ENCODE measurements at regions not wholly inside any gene's neighbourhood (a gene's known extent, or its start where the extent isn't known, plus 50 kb on each side); places are given as distances from the start of the nearest gene placed in this dataset.

DNA sequence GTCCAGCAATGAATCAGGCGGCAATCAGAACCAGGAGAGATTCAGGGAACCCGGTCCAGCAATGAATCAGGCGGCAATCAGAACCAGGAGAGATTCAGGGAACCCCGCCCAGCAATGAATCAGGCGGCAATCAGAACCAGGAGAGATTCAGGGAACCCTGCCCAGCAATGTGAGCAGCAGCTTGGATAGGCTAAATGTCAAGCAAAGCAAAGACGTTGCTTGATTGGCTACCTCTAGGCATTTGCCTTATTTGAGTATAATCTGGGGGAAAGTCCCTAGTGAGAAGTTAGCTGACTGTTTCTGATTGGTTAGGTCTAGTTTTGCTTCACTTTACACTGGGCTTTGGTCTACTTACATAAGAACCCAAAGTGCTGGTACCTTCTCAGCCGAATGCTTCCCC is 1212.2 kb upstream of the TENM3 start:
- TF ChIP-seq, protein P1, sequence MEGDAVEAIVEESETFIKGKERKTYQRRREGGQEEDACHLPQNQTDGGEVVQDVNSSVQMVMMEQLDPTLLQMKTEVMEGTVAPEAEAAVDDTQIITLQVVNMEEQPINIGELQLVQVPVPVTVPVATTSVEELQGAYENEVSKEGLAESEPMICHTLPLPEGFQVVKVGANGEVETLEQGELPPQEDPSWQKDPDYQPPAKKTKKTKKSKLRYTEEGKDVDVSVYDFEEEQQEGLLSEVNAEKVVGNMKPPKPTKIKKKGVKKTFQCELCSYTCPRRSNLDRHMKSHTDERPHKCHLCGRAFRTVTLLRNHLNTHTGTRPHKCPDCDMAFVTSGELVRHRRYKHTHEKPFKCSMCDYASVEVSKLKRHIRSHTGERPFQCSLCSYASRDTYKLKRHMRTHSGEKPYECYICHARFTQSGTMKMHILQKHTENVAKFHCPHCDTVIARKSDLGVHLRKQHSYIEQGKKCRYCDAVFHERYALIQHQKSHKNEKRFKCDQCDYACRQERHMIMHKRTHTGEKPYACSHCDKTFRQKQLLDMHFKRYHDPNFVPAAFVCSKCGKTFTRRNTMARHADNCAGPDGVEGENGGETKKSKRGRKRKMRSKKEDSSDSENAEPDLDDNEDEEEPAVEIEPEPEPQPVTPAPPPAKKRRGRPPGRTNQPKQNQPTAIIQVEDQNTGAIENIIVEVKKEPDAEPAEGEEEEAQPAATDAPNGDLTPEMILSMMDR (IDR thresholded peaks at IDR 0.05), result no peak
- TF ChIP-seq POLR2A (IDR thresholded peaks at IDR 0.05), result no peak
- Histone ChIP-seq H3K27ac (no peak overlapping the region), H3K4me3 (no peak overlapping the region), H3K4me1 (no peaks in the 10 kb centered on the region), H3K9me3 (no peaks in the 10 kb centered on the region), H3K27me3 (no peaks in the 10 kb centered on the region), H3K36me3 (ENCODE audit: low read depth, missing control alignments) (no peaks in the 10 kb centered on the region)
- intact Hi-C loops (cut with DNase I; ENCODE audit: low total_unique reads), result no loop called here
- 69 to 75% methylated on average over 7 of the region's 7 CpGs for WGBS, 2 donors
- no peak for DNase-seq

DNA sequence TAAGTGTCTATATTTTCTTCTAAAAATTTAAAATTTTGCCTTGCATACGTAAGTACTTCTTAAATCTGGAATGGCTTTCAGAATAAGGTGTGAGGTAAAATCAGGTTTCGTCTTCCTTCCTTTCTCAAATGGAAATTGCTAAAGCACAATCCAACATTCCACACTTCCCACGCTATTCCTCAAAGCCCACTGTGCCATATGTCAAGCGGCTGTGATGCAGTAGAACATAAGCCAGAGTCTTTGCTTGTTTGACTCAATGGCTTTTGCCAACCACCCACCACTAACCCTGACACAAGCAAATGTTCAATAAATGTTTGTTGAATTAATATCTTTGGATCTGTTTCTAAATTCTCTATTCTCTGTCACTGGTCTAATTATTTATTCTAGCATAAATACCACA is 1199.7 kb upstream of the TENM3 start:
- TF ChIP-seq, protein P1 (IDR thresholded peaks at IDR 0.05), result no peak
- no peak for TF ChIP-seq POLR2A (IDR thresholded peaks at IDR 0.05)
- intact Hi-C loops (cut with DNase I; ENCODE audit: low total_unique reads), result no loop called here
- Histone ChIP-seq H3K4me1 (no peaks in the 10 kb centered on the region), H3K36me3 (ENCODE audit: low read depth, missing control alignments) (no peaks in the 10 kb centered on the region), H3K27ac (no peak overlapping the region), H3K4me3 (no peak overlapping the region), H3K27me3 (no peaks in the 10 kb centered on the region), H3K9me3 (no peaks in the 10 kb centered on the region)
- DNase-seq, result no peak
- 91 to 94% methylated on average over 4 of the region's 4 CpGs for WGBS, 2 donors

DNA sequence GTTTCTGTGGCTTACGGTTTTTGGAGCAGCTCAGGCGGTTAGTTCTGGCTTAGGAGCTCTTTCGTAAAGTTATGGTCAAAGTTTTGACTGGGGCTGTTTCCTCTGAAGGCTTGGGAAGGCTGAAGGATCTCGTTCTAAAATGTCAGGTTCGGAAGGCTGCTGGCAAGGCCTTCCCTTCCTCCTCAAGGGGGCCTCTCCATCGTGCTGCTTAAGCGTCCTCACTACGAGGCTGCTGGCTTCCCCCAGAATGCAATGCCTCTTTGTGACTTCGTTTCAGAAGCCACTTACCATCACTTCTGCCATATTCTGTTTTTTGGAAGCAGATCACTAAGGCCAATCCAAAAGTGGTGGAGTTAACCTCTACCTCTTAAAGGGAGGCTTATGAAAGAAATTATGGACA is 1196.4 kb upstream of the TENM3 start:
- H3K4me3 ChIP-seq, result no peak overlapping the region
- no peaks in the 10 kb centered on the region for H3K9me3 ChIP-seq
- no peak for DNase-seq
- intact Hi-C loops (cut with DNase I; ENCODE audit: low total_unique reads), result no loop called here
- H3K27ac ChIP-seq, result no peak overlapping the region
- 68 to 85% methylated on average over 9 of the region's 9 CpGs for WGBS, 2 donors
- H3K27me3 ChIP-seq, result no peaks in the 10 kb centered on the region
- no peaks in the 10 kb centered on the region for H3K36me3 ChIP-seq (ENCODE audit: low read depth, missing control alignments)
- TF ChIP-seq, protein P1 (IDR thresholded peaks at IDR 0.05), result no peak
- no peak for TF ChIP-seq POLR2A (IDR thresholded peaks at IDR 0.05)
- no peaks in the 10 kb centered on the region for H3K4me1 ChIP-seq

DNA sequence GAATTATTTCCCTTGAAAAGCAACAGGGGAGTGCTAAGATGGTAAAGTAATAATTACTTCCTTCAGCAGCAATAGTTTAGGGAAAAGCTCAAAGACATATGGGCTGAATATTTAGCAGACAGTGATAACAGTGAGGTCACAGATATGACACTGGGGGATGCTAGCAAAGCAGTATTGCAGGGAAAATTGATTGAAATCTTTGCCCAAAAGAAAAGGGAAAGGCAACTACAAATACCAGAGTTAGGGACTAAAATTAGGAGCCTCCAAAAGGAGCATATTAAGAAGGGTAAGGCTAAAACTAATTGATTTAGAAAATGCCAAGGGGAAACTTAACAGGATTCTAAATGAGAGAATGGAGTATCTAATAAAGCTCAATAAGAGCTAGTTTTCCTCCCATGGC is 1191.3 kb upstream of the TENM3 start:
- Histone ChIP-seq H3K4me1 (no peaks in the 10 kb centered on the region), H3K27me3 (no peaks in the 10 kb centered on the region), H3K4me3 (no peak overlapping the region), H3K9me3 (no peaks in the 10 kb centered on the region), H3K36me3 (ENCODE audit: low read depth, missing control alignments) (no peaks in the 10 kb centered on the region), H3K27ac (no peak overlapping the region)
- intact Hi-C loops (cut with DNase I; ENCODE audit: low total_unique reads), result no loop called here
- no peak for TF ChIP-seq POLR2A (IDR thresholded peaks at IDR 0.05)
- TF ChIP-seq, protein P1 (IDR thresholded peaks at IDR 0.05), result no peak
- DNase-seq, result no peak

DNA sequence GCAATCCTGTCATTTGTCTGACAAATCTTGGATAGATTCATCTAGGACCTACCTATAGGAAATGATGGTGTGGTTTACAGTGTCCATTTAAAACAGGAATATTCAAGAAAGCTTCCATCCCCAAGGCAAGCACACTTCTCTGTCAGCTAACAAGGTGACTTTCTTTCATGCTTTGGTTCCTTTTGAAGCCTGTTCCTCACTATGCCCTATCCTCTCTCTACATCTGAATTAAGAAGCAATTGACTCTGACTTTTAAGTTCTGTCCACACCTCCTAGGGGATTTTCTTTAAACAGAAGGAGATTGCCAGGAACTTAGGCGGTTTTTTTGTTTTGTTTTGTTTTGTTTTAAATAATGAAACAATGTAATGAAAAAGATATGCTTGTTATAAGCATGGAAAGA is 1181.4 kb upstream of the TENM3 start:
- Histone ChIP-seq H3K36me3 (ENCODE audit: low read depth, missing control alignments) (no peaks in the 10 kb centered on the region), H3K9me3 (no peaks in the 10 kb centered on the region), H3K4me1 (no peaks in the 10 kb centered on the region), H3K27me3 (no peaks in the 10 kb centered on the region), H3K4me3 (no peak overlapping the region), H3K27ac (no peak overlapping the region)
- 44 to 52% methylated on average over 1 of the region's 1 CpG for WGBS, 2 donors
- TF ChIP-seq POLR2A (IDR thresholded peaks at IDR 0.05), result no peak
- TF ChIP-seq, protein P1 (IDR thresholded peaks at IDR 0.05), result no peak
- intact Hi-C loops (cut with DNase I; ENCODE audit: low total_unique reads), result no loop called here
- no peak for DNase-seq
